ENCODE measurements at regions not wholly inside any gene's neighbourhood (a gene's known extent, or its start where the extent isn't known, plus 50 kb on each side); places are given as distances from the start of the nearest gene placed in this dataset.

DNA sequence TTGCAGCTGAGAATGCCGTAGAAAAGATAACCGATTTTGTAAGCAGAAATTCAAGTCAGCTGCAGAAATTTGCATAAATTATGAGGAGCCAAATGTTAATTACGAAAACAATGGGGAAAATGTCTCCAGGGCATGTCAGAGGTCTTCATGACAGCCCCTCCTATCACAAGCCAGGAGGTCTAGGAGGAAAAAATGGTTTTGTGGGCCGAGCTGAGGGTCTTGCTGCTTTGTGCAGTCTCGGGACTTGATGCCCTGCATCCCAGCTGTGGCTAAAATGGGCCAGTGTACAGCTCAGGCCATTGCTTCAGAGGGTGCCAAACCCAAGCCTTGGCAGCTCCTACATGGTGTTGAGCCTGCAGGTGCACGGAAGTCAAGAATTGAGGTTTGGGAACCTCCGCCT, 131.2 kb upstream of the PDE3A start:
- TF ChIP-seq, protein P1, sequence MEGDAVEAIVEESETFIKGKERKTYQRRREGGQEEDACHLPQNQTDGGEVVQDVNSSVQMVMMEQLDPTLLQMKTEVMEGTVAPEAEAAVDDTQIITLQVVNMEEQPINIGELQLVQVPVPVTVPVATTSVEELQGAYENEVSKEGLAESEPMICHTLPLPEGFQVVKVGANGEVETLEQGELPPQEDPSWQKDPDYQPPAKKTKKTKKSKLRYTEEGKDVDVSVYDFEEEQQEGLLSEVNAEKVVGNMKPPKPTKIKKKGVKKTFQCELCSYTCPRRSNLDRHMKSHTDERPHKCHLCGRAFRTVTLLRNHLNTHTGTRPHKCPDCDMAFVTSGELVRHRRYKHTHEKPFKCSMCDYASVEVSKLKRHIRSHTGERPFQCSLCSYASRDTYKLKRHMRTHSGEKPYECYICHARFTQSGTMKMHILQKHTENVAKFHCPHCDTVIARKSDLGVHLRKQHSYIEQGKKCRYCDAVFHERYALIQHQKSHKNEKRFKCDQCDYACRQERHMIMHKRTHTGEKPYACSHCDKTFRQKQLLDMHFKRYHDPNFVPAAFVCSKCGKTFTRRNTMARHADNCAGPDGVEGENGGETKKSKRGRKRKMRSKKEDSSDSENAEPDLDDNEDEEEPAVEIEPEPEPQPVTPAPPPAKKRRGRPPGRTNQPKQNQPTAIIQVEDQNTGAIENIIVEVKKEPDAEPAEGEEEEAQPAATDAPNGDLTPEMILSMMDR (IDR thresholded peaks at IDR 0.05; ENCODE audit: low read depth, low read length), result no peak
- Histone ChIP-seq H3K27me3 (no peaks in the 10 kb centered on the region), H3K9me3 (ENCODE audit: low read depth) (no peaks in the 10 kb centered on the region), H3K4me1 (ENCODE audit: low read depth) (no peaks in the 10 kb centered on the region), H3K4me3 (no peak overlapping the region), H3K27ac (no peak overlapping the region), H3K36me3 (no peaks in the 10 kb centered on the region)
- DNase-seq (ENCODE audit: low read depth in 1 of 2, low spot score in 1 of 2), result no peak

DNA sequence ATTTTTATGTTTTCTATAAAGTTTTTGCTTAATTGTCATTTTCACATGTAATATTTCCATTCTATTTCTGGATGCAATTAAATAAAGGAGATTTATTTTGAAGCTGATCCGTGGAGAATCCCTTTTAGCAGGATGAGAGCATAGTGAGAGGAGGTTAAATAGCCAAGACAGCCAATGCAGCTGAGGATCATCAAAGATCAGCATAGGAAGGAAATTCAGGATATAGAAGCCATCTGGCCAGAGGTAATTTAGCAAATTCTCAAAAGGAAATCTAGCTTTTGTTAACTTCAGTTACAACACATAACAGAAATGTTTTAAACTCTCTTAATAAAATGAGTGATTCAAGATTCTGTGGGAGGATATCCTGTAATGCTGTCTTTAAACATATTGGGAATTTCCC, 122.8 kb upstream of the PDE3A start:
- TF ChIP-seq, protein P1 (IDR thresholded peaks at IDR 0.05; ENCODE audit: low read depth, low read length), result no peak
- H3K4me1 ChIP-seq (ENCODE audit: low read depth), result no peaks in the 10 kb centered on the region

DNA sequence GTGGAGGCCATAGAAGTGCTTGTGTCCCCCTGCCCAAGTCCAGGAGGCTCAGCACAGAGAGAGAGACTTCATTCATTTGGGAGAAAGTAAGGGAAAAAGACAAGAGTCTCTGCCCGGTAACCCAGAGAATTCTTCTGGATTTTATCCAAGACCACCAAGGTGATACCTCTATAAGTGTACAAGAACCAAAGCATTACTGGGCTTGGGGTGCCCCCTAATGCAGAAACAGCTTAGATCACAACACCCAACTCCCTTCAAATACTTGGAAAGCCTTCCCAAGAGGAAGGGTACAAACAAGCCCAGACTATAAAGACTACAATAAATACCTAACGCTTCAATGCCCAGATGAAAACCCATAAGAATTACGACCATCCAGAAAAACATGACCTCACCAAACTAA, 119.7 kb upstream of the PDE3A start:
- DNase-seq (ENCODE audit: low read depth in 1 of 2, low spot score in 1 of 2), result no peak
- Histone ChIP-seq H3K27ac (no peak overlapping the region), H3K36me3 (no peaks in the 10 kb centered on the region), H3K4me1 (ENCODE audit: low read depth) (no peaks in the 10 kb centered on the region), H3K27me3 (peaks cover 3% of the 10 kb centered on the region), H3K9me3 (ENCODE audit: low read depth) (no peaks in the 10 kb centered on the region), H3K4me3 (no peak overlapping the region)
- TF ChIP-seq, protein P1 (IDR thresholded peaks at IDR 0.05; ENCODE audit: low read depth, low read length), result no peak

More for the DNA sequence above, 122.8 kb upstream of the PDE3A start:
- no peaks in the 10 kb centered on the region for H3K36me3 ChIP-seq
- no peak overlapping the region for H3K4me3 ChIP-seq
- H3K27me3 ChIP-seq, result no peaks in the 10 kb centered on the region
- no peak for DNase-seq (ENCODE audit: low read depth in 1 of 2, low spot score in 1 of 2)
- H3K27ac ChIP-seq, result no peak overlapping the region
- H3K9me3 ChIP-seq (ENCODE audit: low read depth), result no peaks in the 10 kb centered on the region

DNA sequence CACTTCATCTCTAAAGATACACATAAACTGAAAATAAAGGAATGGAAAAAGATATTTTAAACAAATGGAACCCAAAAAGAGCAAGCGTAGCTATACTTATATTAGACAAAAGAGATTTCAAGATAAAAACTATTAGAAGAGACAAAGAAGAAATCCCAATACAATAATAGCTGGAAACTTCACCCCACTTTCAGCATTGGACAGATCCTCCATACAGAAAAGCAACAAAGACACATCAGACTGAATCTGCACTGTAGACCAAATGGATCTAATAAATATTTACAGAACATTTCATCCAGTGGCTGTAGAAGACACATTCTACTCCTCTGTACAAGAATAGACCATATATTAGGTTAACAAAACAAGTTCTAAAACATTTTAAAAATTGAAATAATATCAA, 117.6 kb upstream of the PDE3A start:
- DNase-seq (ENCODE audit: low read depth in 1 of 2, low spot score in 1 of 2), result no peak
- no peaks in the 10 kb centered on the region for H3K4me1 ChIP-seq (ENCODE audit: low read depth)
- H3K9me3 ChIP-seq (ENCODE audit: low read depth), result no peaks in the 10 kb centered on the region
- peaks cover 3% of the 10 kb centered on the region for H3K27me3 ChIP-seq
- H3K27ac ChIP-seq, result no peak overlapping the region
- H3K4me3 ChIP-seq, result no peak overlapping the region
- H3K36me3 ChIP-seq, result no peaks in the 10 kb centered on the region
- TF ChIP-seq, protein P1 (IDR thresholded peaks at IDR 0.05; ENCODE audit: low read depth, low read length), result no peak

DNA sequence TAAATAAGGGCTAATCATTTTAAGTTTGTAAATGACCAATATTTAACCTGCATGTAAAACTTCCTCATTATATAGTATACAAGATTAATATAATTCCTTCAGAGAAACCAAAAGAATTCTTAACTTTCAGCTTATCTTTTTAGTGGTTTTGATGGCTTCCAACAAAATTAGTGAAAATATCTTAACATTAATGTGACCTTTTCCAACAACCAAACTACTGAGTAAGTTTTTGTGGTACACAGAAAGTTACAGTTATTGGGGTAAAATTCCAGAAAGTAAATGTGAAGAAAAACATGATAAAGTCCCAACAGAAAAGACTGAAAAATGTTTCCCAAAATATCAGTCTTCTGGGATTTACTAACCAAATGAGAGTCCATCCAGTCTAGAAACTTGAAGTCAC, 111.0 kb upstream of the PDE3A start:
- no peaks in the 10 kb centered on the region for H3K9me3 ChIP-seq (ENCODE audit: low read depth)
- TF ChIP-seq, protein P1 (IDR thresholded peaks at IDR 0.05; ENCODE audit: low read depth, low read length), result no peak
- no peaks in the 10 kb centered on the region for H3K36me3 ChIP-seq
- H3K4me1 ChIP-seq (ENCODE audit: low read depth), result no peaks in the 10 kb centered on the region
- no peak overlapping the region for H3K27ac ChIP-seq
- peak in 1 of 2 donors; percentile 25 for DNase-seq (ENCODE audit: low read depth in 1 of 2, low spot score in 1 of 2)
- H3K27me3 ChIP-seq, result peaks cover 14% of the 10 kb centered on the region
- H3K4me3 ChIP-seq, result no peak overlapping the region

DNA sequence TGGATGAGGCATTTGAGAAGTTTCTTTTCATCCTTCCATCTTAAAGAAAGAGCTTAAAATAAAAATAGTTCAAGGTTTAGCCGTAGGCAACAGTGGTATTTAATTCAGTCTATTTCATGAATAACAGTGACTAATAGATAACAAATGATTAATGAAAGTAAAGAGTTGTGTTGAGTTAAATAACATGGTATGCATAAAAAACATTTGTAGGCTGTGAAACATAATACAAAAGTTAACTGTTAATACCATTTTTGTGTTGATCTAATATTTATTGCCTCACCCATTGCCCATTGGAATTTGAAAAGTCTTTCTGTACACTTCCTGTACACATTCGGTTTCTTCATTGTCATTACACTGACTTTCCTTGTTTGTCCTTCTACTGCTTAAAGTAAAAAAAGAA, 108.6 kb upstream of the PDE3A start:
- no peaks in the 10 kb centered on the region for H3K36me3 ChIP-seq
- no peaks in the 10 kb centered on the region for H3K9me3 ChIP-seq (ENCODE audit: low read depth)
- TF ChIP-seq, protein P1 (IDR thresholded peaks at IDR 0.05; ENCODE audit: low read depth, low read length), result no peak
- H3K27ac ChIP-seq, result no peak overlapping the region
- H3K4me3 ChIP-seq, result no peak overlapping the region
- peaks cover 6% of the 10 kb centered on the region for H3K4me1 ChIP-seq (ENCODE audit: low read depth)
- no peak for DNase-seq (ENCODE audit: low read depth in 1 of 2, low spot score in 1 of 2)
- peaks cover 11% of the 10 kb centered on the region for H3K27me3 ChIP-seq

Measured in cardiac muscle cell (in vitro differentiated cells and primary cell).